HG02885 (cell line): ENCODE measurements at regions not wholly inside any gene's neighbourhood (a gene's known extent, or its start where the extent isn't known, plus 50 kb on each side); places are given as distances from the start of the nearest gene placed in this dataset.

Experiments used
- ATAC-seq: cut with Tn5 transposase; IDR thresholded peaks from one replicate; pipeline ENCODE4 v1.9.1; 2021; ENCODE audit warnings: mild to moderate bottlenecking; ENCODE audit not compliant: unreplicated experiment, poor library complexity

DNA sequence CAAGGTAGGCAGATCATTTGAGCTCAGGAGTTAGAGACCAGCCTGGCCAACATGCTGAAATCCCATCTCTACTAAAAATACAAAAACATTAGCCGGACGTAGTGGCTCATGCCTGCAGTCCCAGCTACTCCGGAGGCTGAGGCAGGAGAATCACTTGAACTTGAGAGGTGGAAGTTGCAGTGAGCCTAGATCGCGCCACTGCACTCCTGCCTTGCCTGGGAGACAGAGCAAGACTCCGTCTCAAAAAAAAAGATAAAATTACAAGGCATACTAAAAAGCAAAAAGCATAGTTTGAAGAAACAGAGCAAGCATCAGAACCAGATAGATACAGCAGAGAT lies 61.2 kb upstream of the CDC42BPA start:
- no peak for ATAC-seq

DNA sequence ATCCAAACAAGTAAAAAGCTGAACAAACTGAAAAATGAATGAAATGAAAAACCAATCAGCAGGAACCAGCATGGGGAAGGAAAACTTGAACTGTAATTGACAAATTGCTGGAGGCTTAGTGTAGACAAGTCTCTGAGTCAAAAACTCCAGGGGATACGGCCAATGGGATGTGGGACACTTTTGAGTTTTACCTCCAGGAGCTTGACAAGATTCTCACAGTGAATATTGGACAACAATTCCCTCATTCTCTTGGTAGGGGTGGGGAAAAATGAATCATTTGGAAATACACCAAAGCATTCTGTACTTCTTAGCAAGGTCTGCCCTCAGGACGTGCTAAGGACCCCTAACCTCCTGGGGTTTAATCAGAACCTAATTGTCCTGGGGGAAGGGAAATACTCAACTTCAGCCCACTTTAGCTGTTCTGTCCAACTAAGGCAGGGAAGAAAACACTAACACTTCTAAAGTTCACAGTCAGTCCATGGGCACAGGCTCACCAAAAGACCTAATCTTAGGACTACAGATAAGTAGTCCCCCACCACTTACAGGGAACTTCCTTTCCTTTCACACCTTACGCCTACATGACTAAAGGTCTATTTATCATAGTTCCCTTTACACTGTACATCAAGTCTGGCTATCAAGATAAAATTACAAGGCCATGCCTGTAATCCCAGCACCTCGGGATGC lies 60.7 kb upstream of the CDC42BPA start:
- no peak for ATAC-seq

- ATAC-seq, result no peak
Observed at GRCh38 chr1:227378181-227378580, 59.9 kb upstream of the CDC42BPA start.

DNA sequence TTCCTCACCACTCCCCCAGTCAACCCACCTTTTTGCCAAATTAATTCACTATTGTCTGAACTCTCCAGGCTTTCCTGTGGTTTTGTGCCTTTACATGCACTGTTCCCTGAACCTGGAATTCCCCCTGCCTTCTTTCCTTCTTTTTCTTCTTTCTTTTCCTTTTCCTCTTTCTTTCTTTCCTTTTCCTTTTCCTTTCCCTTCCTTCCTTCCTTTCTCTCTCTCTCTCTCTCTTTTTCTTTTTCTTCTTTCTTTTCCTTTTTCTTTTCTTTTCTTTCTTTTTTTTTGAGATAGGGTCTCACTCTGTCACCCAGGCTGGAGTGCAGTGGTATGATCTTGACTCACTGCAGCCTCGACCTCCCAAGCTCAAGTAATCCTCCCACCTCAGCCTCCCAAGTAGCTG lies 56.6 kb upstream of the CDC42BPA start:
- no peak for ATAC-seq

DNA sequence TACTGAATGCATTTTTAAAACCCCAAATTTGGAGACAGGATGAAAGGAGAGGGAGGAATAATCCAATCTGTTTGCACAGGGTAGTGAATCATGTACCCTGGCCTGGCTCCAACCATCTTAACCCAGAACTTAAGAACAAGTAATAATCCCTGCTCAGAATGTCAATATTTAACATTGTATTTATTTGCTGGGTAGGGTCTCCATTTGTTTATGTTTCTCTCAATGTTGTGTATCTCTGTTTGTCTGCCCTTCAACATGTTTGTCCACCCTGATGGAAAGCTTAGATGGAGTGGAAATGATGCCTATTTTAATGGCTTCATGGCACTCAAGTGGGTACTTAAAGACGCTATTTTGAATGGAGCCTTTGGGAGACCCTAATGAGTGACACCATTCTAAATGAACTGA lies 54.4 kb upstream of the CDC42BPA start:
- no peak for ATAC-seq

DNA sequence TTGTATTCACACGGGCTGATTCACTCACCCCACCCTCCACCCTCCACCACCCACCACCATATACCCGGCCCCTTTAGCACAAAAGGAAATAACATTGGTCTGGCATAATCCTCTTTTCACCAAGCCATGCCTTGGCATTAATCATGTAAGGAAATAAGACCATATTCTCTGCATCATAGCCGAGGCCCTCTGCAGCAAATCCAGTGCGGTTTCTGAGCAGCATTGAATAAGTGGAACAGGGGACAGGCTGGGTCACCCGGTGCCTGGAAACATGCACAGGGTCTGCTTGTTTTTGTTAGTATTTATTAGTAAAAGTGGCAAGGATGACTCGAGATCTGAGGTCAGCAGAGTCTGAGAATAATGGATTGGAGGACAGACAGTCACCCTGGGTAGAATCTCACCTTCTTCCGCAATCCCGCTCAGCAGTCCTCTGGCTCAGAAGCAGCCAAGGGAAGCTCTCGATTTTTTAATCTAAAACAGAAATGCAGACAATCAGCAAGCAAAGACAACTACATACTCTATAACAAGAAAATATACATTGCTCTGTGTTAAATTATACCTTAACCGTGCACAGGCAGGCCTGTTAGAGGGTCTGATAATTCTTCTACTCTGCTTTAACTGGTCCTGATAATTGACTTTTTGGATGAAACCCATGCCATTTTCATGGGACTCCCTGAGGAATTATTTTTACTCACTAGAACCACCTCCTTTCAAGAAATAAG lies 52.4 kb upstream of the CDC42BPA start:
- ATAC-seq, result no peak

- ATAC-seq, result no peak
Observed at GRCh38 chr1:227369102-227369760, 50.9 kb upstream of the CDC42BPA start.
